Suprapubic skin (tissue), 4 donors: ENCODE measurements at regions not wholly inside any gene's neighbourhood (a gene's known extent, or its start where the extent isn't known, plus 50 kb on each side); places are given as distances from the start of the nearest gene placed in this dataset.
"Not testable (repeated sequence)": the region's sequence is repeated elsewhere in the genome, so short reads cannot be mapped to it uniquely, and the experiment has no call there.

Experiments
- DNase-seq, 2 donors: peaks; one replicate each; pipeline ENCODE4 v3.0.0-alpha.2; 2019; ENCODE audit warnings: low spot score in 2 of 2
- H3K27ac ChIP-seq: fragments of 200-600 bp; sonication (generic); one replicate; pipeline ENCODE4 v1.5.1; 2019
- H3K27me3 ChIP-seq: fragments of 200-600 bp; sonication (generic); one replicate; pipeline ENCODE4 v1.5.1; 2019
- H3K36me3 ChIP-seq: fragments of 200-600 bp; sonication (generic); one replicate; pipeline ENCODE4 v1.5.1; 2019
- H3K4me1 ChIP-seq: fragments of 200-600 bp; sonication (generic); one replicate; pipeline ENCODE4 v1.5.1; 2019
- H3K4me3 ChIP-seq: fragments of 200-600 bp; sonication (generic); one replicate; pipeline ENCODE4 v1.5.1; 2019; ENCODE audit warnings: mild to moderate bottlenecking
- H3K9me3 ChIP-seq: fragments of 200-600 bp; sonication (generic); one replicate; pipeline ENCODE4 v1.5.1; 2019
- EP300 ChIP-seq: sonication (generic); formaldehyde crosslinking; IDR thresholded peaks from one replicate; pipeline ENCODE4 v1.6.1; 2017; ENCODE audit warnings: antibody characterized with exemption
- POLR2A ChIP-seq, 2 donors: fragments of 450-650 bp; IDR thresholded peaks; one replicate each; pipeline ENCODE4 v1.6.1; 2017; ENCODE audit warnings: antibody characterized with exemption in 2 of 2, mild to moderate bottlenecking in 2 of 2, moderate library complexity in 2 of 2
- POLR2AphosphoS5 ChIP-seq, 3 donors: sonication (generic); formaldehyde crosslinking; IDR thresholded peaks; one replicate each; pipeline ENCODE4 v1.6.1; 2017; ENCODE audit warnings: antibody characterized with exemption in 3 of 3
- WGBS: methylation state at CpG from one replicate; pipeline ENCODE4 v1.1.5; 2018; 5-methylcytosine and 5-hydroxymethylcytosine counted together
- TF ChIP-seq, protein P1 (sequence below), 2 donors: fragments of 200-600 bp in 1 of 2; fragments of 450-650 bp in 1 of 2; sonication (generic) in 1 of 2; IDR thresholded peaks; one replicate each; pipeline ENCODE4 v1.5.1; 2016 to 2019; ENCODE audit warnings: antibody characterized with exemption in 2 of 2, mild to moderate bottlenecking in 1 of 2, moderate library complexity in 1 of 2

DNA sequence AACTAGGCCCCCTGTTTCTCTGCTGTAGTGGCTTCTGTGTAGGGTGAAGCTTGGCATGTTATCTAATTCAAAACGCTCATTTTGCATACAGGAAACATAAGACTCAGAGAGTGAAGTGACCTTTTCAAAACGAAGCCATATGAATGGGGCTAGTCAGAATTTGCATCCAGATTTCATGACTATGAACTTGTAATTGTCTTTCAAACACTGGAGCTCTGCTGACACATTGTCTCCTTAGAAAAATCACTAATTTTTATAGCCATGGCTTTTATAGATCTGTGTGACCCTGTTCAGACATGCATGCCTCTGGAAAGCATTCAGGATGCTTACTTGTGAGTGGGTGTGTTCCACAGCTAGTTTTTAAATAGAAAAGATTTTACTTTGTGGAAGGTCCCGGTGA lies 444.3 kb upstream of the GCFC2 start:
- Histone ChIP-seq H3K4me3 (no peak overlapping the region), H3K27ac (no peak overlapping the region), H3K27me3 (no peaks in the 10 kb centered on the region), H3K36me3 (no peaks in the 10 kb centered on the region), H3K9me3 (no peaks in the 10 kb centered on the region), H3K4me1 (no peaks in the 10 kb centered on the region)
- DNase-seq: no peak
- WGBS: 35% methylated on average over 3 of the region's 3 CpGs
- no peak for TF ChIP-seq EP300
- no peak for TF ChIP-seq POLR2AphosphoS5 (IDR thresholded peaks at IDR 0.05)
- TF ChIP-seq, protein P1, sequence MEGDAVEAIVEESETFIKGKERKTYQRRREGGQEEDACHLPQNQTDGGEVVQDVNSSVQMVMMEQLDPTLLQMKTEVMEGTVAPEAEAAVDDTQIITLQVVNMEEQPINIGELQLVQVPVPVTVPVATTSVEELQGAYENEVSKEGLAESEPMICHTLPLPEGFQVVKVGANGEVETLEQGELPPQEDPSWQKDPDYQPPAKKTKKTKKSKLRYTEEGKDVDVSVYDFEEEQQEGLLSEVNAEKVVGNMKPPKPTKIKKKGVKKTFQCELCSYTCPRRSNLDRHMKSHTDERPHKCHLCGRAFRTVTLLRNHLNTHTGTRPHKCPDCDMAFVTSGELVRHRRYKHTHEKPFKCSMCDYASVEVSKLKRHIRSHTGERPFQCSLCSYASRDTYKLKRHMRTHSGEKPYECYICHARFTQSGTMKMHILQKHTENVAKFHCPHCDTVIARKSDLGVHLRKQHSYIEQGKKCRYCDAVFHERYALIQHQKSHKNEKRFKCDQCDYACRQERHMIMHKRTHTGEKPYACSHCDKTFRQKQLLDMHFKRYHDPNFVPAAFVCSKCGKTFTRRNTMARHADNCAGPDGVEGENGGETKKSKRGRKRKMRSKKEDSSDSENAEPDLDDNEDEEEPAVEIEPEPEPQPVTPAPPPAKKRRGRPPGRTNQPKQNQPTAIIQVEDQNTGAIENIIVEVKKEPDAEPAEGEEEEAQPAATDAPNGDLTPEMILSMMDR (IDR thresholded peaks at IDR 0.05): no peak
- TF ChIP-seq POLR2A (IDR thresholded peaks at IDR 0.05): no peak

DNA sequence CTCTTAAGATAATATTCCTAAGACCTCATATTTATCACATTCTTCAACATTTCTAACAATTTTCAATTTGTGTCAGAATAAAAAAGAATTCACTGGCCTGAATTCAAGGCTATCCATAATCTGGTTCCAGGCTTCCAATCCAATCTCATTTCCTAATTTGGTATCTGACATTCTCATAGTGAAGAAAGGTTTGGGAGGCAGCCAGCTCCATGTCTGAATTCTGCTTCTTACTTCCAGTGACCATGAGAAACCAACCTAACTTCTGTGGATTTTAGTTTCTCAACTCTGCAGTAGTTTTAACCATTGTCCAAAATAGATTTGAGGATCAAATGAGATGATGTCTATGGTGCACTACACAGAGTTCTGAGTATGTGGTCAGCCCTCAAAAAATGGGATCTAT lies 439.1 kb upstream of the GCFC2 start:
- Histone ChIP-seq H3K27ac (no peak overlapping the region), H3K4me3 (no peak overlapping the region), H3K4me1 (no peaks in the 10 kb centered on the region), H3K36me3 (no peaks in the 10 kb centered on the region), H3K27me3 (no peaks in the 10 kb centered on the region), H3K9me3 (peaks cover 7% of the 10 kb centered on the region)
- no peak for DNase-seq
- no peak for TF ChIP-seq EP300
- TF ChIP-seq, protein P1 (IDR thresholded peaks at IDR 0.05): no peak
- TF ChIP-seq POLR2AphosphoS5 (IDR thresholded peaks at IDR 0.05): no peak

- DNase-seq, H3K36me3 ChIP-seq, H3K27me3 ChIP-seq, H3K4me3 ChIP-seq, H3K9me3 ChIP-seq, H3K4me1 ChIP-seq, H3K27ac ChIP-seq: not testable (repeated sequence)
- WGBS: no CpG with 5 or more reads among the region's 3 CpGs
Observed at GRCh38 chr2:76139303-76139702, 428.6 kb upstream of the GCFC2 start.

DNA sequence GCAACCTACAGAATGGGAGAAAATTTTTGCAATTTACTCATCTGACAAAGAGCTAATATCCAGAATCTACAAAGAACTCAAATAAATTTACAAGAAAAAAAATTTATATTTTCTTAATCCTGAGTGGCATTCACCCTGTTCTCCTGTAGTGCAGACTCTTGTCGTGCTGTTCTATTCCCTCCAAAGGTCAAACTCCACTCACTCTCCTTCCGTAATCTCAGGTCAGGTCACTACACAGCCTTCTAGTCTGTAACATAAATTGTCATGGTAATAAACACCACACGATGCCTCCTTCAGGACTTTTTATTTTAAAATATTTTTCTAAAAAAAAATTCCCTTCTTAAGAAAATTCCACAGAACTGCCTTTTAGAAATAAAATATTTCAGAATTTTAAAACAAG lies 417.9 kb upstream of the GCFC2 start:
- no peaks in the 10 kb centered on the region for H3K9me3 ChIP-seq
- no peaks in the 10 kb centered on the region for H3K36me3 ChIP-seq
- no peak for DNase-seq
- WGBS: 66% methylated on average over 3 of the region's 3 CpGs
- H3K27ac ChIP-seq: no peak overlapping the region
- no peaks in the 10 kb centered on the region for H3K27me3 ChIP-seq
- H3K4me1 ChIP-seq: no peaks in the 10 kb centered on the region
- TF ChIP-seq EP300: no peak
- TF ChIP-seq, protein P1 (IDR thresholded peaks at IDR 0.05): no peak
- no peak for TF ChIP-seq POLR2A (IDR thresholded peaks at IDR 0.05)
- no peak for TF ChIP-seq POLR2AphosphoS5 (IDR thresholded peaks at IDR 0.05)
- no peak overlapping the region for H3K4me3 ChIP-seq

- Histone ChIP-seq H3K4me3 (no peak overlapping the region), H3K27me3 (no peaks in the 10 kb centered on the region), H3K36me3 (no peaks in the 10 kb centered on the region), H3K27ac (no peak overlapping the region), H3K9me3 (no peaks in the 10 kb centered on the region), H3K4me1 (no peaks in the 10 kb centered on the region)
- TF ChIP-seq EP300 (no peak), POLR2AphosphoS5 (IDR thresholded peaks at IDR 0.05) (no peak), POLR2A (IDR thresholded peaks at IDR 0.05) (no peak)
- TF ChIP-seq, protein P1 (IDR thresholded peaks at IDR 0.05): no peak
- WGBS: 78% methylated on average over 1 of the region's 1 CpG
- no peak for DNase-seq
Observed at GRCh38 chr2:76120176-76120575, 409.5 kb upstream of the GCFC2 start.

- no peaks in the 10 kb centered on the region for H3K4me1 ChIP-seq
- no peak for DNase-seq
- H3K27ac ChIP-seq: no peak overlapping the region
- TF ChIP-seq, protein P1 (IDR thresholded peaks at IDR 0.05): no peak
- TF ChIP-seq POLR2A (IDR thresholded peaks at IDR 0.05) (no peak), EP300 (no peak), POLR2AphosphoS5 (IDR thresholded peaks at IDR 0.05) (no peak)
- no peaks in the 10 kb centered on the region for H3K36me3 ChIP-seq
- peaks cover 2% of the 10 kb centered on the region for H3K9me3 ChIP-seq
- H3K27me3 ChIP-seq: no peaks in the 10 kb centered on the region
- H3K4me3 ChIP-seq: no peak overlapping the region
Observed at GRCh38 chr2:76089683-76090082, 379.0 kb upstream of the GCFC2 start.
